ENCODE measurements at regions not wholly inside any gene's neighbourhood (a gene's known extent, or its start where the extent isn't known, plus 50 kb on each side); places are given as distances from the start of the nearest gene placed in this dataset.

DNA sequence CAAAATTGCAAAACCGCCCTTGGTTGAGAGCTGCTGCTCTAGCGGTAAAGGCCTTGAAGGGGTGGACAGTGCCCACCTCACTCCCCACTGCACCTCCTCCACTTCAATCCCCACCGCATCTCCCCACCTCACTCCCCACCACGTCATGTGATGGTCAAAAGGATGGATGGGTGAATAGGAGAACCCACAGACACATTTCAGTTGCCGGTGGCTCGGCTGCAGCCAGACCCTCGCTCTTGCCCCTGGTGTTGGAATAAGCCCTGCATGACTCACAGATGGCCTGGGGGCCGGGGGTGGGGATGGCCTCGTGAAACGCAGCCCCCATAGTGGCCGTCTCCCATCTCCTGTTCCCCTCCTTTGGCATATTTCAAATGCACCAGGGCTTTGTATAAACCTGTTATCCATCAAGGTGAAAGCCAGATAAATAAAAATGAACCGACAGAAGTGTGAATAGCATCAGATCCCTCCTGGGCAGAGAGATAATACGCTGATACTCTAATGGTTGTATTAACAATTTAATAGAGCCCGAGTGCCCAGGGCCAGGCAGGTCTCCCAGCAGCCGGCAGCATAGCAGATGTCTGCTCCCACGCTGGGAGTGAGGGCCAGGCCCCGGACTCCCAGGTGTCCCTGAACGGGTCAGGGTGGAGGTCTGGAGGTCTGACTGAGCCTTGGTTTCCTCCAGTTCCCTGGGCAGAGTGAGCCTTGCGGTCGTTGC lies 300.3 kb downstream of the NPHP4 start:
- TF ChIP-seq, protein P1, sequence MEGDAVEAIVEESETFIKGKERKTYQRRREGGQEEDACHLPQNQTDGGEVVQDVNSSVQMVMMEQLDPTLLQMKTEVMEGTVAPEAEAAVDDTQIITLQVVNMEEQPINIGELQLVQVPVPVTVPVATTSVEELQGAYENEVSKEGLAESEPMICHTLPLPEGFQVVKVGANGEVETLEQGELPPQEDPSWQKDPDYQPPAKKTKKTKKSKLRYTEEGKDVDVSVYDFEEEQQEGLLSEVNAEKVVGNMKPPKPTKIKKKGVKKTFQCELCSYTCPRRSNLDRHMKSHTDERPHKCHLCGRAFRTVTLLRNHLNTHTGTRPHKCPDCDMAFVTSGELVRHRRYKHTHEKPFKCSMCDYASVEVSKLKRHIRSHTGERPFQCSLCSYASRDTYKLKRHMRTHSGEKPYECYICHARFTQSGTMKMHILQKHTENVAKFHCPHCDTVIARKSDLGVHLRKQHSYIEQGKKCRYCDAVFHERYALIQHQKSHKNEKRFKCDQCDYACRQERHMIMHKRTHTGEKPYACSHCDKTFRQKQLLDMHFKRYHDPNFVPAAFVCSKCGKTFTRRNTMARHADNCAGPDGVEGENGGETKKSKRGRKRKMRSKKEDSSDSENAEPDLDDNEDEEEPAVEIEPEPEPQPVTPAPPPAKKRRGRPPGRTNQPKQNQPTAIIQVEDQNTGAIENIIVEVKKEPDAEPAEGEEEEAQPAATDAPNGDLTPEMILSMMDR (conservative IDR thresholded peaks at IDR 0.05; ENCODE audit: low read depth in 2 of 2), result no peak
- TF ChIP-seq, protein P2, sequence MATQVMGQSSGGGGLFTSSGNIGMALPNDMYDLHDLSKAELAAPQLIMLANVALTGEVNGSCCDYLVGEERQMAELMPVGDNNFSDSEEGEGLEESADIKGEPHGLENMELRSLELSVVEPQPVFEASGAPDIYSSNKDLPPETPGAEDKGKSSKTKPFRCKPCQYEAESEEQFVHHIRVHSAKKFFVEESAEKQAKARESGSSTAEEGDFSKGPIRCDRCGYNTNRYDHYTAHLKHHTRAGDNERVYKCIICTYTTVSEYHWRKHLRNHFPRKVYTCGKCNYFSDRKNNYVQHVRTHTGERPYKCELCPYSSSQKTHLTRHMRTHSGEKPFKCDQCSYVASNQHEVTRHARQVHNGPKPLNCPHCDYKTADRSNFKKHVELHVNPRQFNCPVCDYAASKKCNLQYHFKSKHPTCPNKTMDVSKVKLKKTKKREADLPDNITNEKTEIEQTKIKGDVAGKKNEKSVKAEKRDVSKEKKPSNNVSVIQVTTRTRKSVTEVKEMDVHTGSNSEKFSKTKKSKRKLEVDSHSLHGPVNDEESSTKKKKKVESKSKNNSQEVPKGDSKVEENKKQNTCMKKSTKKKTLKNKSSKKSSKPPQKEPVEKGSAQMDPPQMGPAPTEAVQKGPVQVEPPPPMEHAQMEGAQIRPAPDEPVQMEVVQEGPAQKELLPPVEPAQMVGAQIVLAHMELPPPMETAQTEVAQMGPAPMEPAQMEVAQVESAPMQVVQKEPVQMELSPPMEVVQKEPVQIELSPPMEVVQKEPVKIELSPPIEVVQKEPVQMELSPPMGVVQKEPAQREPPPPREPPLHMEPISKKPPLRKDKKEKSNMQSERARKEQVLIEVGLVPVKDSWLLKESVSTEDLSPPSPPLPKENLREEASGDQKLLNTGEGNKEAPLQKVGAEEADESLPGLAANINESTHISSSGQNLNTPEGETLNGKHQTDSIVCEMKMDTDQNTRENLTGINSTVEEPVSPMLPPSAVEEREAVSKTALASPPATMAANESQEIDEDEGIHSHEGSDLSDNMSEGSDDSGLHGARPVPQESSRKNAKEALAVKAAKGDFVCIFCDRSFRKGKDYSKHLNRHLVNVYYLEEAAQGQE (IDR thresholded peaks at IDR 0.05; ENCODE audit: unreplicated experiment), result no peak
- TF ChIP-seq JUNB (IDR thresholded peaks at IDR 0.05; ENCODE audit: unreplicated experiment), result no peak
